Keratinocyte (primary cell): ENCODE measurements at regions not wholly inside any gene's neighbourhood (a gene's known extent, or its start where the extent isn't known, plus 50 kb on each side); places are given as distances from the start of the nearest gene placed in this dataset.

Experiments used
- CTCF ChIP-seq, 3 experiments: IDR thresholded peaks in 1 of 3; conservative IDR thresholded peaks in 1 of 3; optimal IDR thresholded peaks in 1 of 3; 2 replicates in 2 of 3; 3 replicates in 1 of 3; pipeline versions ENCODE3 to v1.5.1; 2011; ENCODE audit warnings: low read length in 3 of 3, mild to moderate bottlenecking in 3 of 3, moderate library complexity in 2 of 3, control low read depth in 1 of 3, inconsistent platforms in 1 of 3; ENCODE audit not compliant: insufficient read depth in 2 of 3; ENCODE audit errors: extremely low read depth in 1 of 3
- EZH2 ChIP-seq: IDR thresholded peaks from one replicate; pipeline ENCODE4 v1.6.1; 2012; ENCODE audit warnings: inconsistent platforms, mild to moderate bottlenecking, low read length, moderate library complexity

- no peak for TF ChIP-seq EZH2
- no peak for TF ChIP-seq CTCF (optimal IDR thresholded peaks at IDR 0.05 in 1 of 3, IDR thresholded peaks at IDR 0.05 in 1 of 3, conservative IDR thresholded peaks at IDR 0.05 in 1 of 3; ENCODE audit: extremely low read depth in 1 of 3, insufficient read depth in 2 of 3, low read length in 3 of 3)
These were observed 541.3 kb downstream of the OMA1 start for GRCh38 chr1:58005212-58005611.
